Endothelial cell of umbilical vein (primary cell): ENCODE measurements at regions not wholly inside any gene's neighbourhood (a gene's known extent, or its start where the extent isn't known, plus 50 kb on each side); places are given as distances from the start of the nearest gene placed in this dataset.
"Not testable (repeated sequence)": the region's sequence is repeated elsewhere in the genome, so short reads cannot be mapped to it uniquely, and the experiment has no call there.

Experiments used
- BruUV-seq: library from RNA; stranded (reverse); fragments of 400-500 nt; replicated peaks from 2 replicates; lab custom pipeline; 2021; lab: Mats Ljungman, UMichigan
- CTCF ChIA-PET: fragments of 300-600, 350-600 bp; sonication (Branson Sonifier 250); formaldehyde crosslinking; loops from one replicate; lab custom pipeline; 2021; ENCODE audit warnings: antibody characterized with exemption, inconsistent platforms; lab: Charles Lee
- POLR2A ChIA-PET: fragments of 300-600, 350-600 bp; sonication (Branson Sonifier 250); formaldehyde crosslinking; loops from one replicate; lab custom pipeline; 2021; ENCODE audit warnings: antibody characterized with exemption, inconsistent platforms; lab: Charles Lee
- DNase-seq: peaks from one replicate; pipeline ENCODE4 v3.0.0-alpha.2; 2011; ENCODE audit warnings: low read depth, low spot score
- FAIRE-seq: peaks from 2 replicates; lab custom pipeline; 2011; peaks lifted over from hg19 to GRCh38; lab: Jason Lieb, UNC
- H2AFZ ChIP-seq: 2 replicates; pipeline ENCODE4 v1.6.0; 2012; ENCODE audit warnings: low read depth, low read length, control low read depth, inconsistent platforms
- H3K27ac ChIP-seq: 2 replicates; pipeline ENCODE4 v1.5.1; 2011; ENCODE audit warnings: low read depth, mild to moderate bottlenecking, control low read depth, low read length, moderate library complexity; ENCODE audit not compliant: insufficient read depth
- H3K27me3 ChIP-seq, 2 experiments: 2 replicates each; pipeline versions ENCODE4 v1.6.0 to v1.6.1; 2011; ENCODE audit warnings: low read length in 2 of 2, mixed read lengths in 1 of 2; ENCODE audit not compliant: control insufficient read depth in 2 of 2, insufficient read depth in 2 of 2
- H3K36me3 ChIP-seq, 2 experiments: 2 replicates in 1 of 2; 3 replicates in 1 of 2; pipeline ENCODE4 v1.5.1; 2011; ENCODE audit warnings: low read length in 2 of 2, mild to moderate bottlenecking in 1 of 2, moderate library complexity in 1 of 2; ENCODE audit not compliant: control insufficient read depth in 2 of 2, insufficient read depth in 2 of 2; ENCODE audit errors: extremely low read depth in 1 of 2
- H3K4me1 ChIP-seq: 3 replicates; pipeline ENCODE4 v1.5.1; 2011; ENCODE audit warnings: mild to moderate bottlenecking, low read length; ENCODE audit not compliant: control insufficient read depth, insufficient read depth; ENCODE audit errors: extremely low read depth
- H3K4me2 ChIP-seq: 2 replicates; pipeline ENCODE4 v1.6.1; 2011; ENCODE audit warnings: low read length, control low read depth, mixed read lengths; ENCODE audit not compliant: insufficient read depth
- H3K4me3 ChIP-seq, 3 experiments: fragments of 200-600 bp in 1 of 3; sonication (generic), shearing (Covaris generic) in 1 of 3; replicated peaks in 1 of 3; 2 replicates each; pipeline ENCODE4 v1.5.1; 2011 to 2016; ENCODE audit warnings: control low read depth in 3 of 3, low read length in 3 of 3, mild to moderate bottlenecking in 2 of 3, inconsistent platforms in 1 of 3, low read depth in 1 of 3, moderate library complexity in 1 of 3; ENCODE audit not compliant: insufficient read depth in 1 of 3
- H3K79me2 ChIP-seq: 2 replicates; pipeline ENCODE4 v1.6.0; 2012; ENCODE audit warnings: low read length, inconsistent platforms; ENCODE audit not compliant: control insufficient read depth, insufficient read depth
- H3K9ac ChIP-seq: replicated peaks from 2 replicates; pipeline ENCODE3; 2011; ENCODE audit warnings: low read length, control low read depth; ENCODE audit not compliant: insufficient read depth; ENCODE audit errors: extremely low read depth
- H3K9me1 ChIP-seq: replicated peaks from 3 replicates; pipeline ENCODE4 v1.6.0; 2011; ENCODE audit warnings: mild to moderate bottlenecking, low read length; ENCODE audit not compliant: control insufficient read depth, insufficient read depth; ENCODE audit errors: extremely low read depth
- H3K9me3 ChIP-seq: replicated peaks from 2 replicates; pipeline ENCODE4 v1.5.1; 2012; ENCODE audit warnings: low read length, inconsistent platforms; ENCODE audit not compliant: control insufficient read depth, insufficient read depth
- H4K20me1 ChIP-seq: replicated peaks from 2 replicates; pipeline ENCODE3; 2011; ENCODE audit warnings: mild to moderate bottlenecking, low read length; ENCODE audit not compliant: control insufficient read depth, insufficient read depth; ENCODE audit errors: extremely low read depth
- FOS ChIP-seq: IDR thresholded peaks from 2 replicates; pipeline ENCODE4 v1.6.1; 2011; ENCODE audit warnings: mild to moderate bottlenecking, low read length, moderate library complexity, borderline replicate concordance; ENCODE audit not compliant: insufficient read depth
- GATA2 ChIP-seq: IDR thresholded peaks from 2 replicates; pipeline ENCODE4 v1.7.0; 2011; ENCODE audit warnings: low read depth, mild to moderate bottlenecking, moderate library complexity, mixed read lengths, low read length; ENCODE audit not compliant: insufficient read length, insufficient read depth
- MYC ChIP-seq: IDR thresholded peaks from one replicate; pipeline ENCODE4 v1.6.1; 2011; ENCODE audit warnings: mild to moderate bottlenecking, low read depth, low read length
- POLR2A ChIP-seq: IDR thresholded peaks from 2 replicates; pipeline ENCODE4 v1.6.1; 2012; ENCODE audit warnings: low read depth, mild to moderate bottlenecking, control low read depth, low read length
- dilution Hi-C: fragments of 300-500 bp; cut with MboI; formaldehyde crosslinking; loops from one replicate; pipeline ENCODE4 v1.15.0; 2019; ENCODE audit warnings: low sequenced_read_pairs; ENCODE audit not compliant: extremely low pct_ligation_motif_present
- intact Hi-C: fragments of 100-400 bp; cut with micrococcal nuclease; formaldehyde crosslinking; loops from one replicate; pipeline ENCODE4 v1.10.0; 2022
- TF ChIP-seq, protein P1 (sequence below): IDR thresholded peaks from 2 replicates; pipeline ENCODE4 v1.6.1; 2011; ENCODE audit not compliant: insufficient read depth, insufficient read length
- TF ChIP-seq, protein P2 (sequence below), 2 donors: IDR thresholded peaks; 1 replicate in 1 of 2; 2 replicates in 1 of 2; pipeline ENCODE4 v1.5.1; 2011; ENCODE audit warnings: low read length in 2 of 2, mild to moderate bottlenecking in 2 of 2, moderate library complexity in 2 of 2, control low read depth in 1 of 2, inconsistent platforms in 1 of 2, low read depth in 1 of 2; ENCODE audit not compliant: insufficient read depth in 1 of 2; ENCODE audit errors: extremely low read depth in 1 of 2

DNA sequence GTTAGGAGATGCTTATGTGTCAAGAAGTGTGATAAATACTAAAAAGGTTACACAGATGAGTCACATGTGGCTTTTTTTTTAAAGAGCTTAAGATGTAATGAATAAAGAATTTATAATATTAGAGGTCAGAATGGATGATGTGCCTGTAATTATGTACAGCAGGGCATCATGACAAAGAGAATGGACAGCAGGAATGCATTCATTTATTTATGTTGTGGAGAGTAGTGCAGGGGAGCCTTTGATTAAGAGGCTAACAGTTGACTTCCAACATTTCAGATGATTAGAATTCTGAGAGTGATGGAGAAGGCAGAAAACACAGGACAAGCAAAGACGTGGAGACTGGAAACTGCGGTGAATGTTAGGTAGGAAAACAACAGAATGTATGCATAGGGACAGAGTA, 691.4 kb upstream of the POM121L12 start:
- no peak overlapping the region for H2AFZ ChIP-seq
- no peaks in the 10 kb centered on the region for H3K36me3 ChIP-seq
- FAIRE-seq (no peak), DNase-seq (no peak)
- H3K4me3 ChIP-seq = no peak overlapping the region
- H3K79me2 ChIP-seq = no peaks in the 10 kb centered on the region
- POLR2A ChIA-PET = no interaction called here
- intact Hi-C loops (no loop called here), dilution Hi-C loops (no loop called here)
- no peaks in the 10 kb centered on the region for H4K20me1 ChIP-seq
- CTCF ChIA-PET = no interaction called here
- H3K27me3 ChIP-seq = no peaks in the 10 kb centered on the region
- H3K4me1 ChIP-seq = no peaks in the 10 kb centered on the region
- no TSS peak for BruUV-seq
- no peaks in the 10 kb centered on the region for H3K9me1 ChIP-seq
- H3K9ac ChIP-seq = no peak overlapping the region
- TF ChIP-seq, protein P1, sequence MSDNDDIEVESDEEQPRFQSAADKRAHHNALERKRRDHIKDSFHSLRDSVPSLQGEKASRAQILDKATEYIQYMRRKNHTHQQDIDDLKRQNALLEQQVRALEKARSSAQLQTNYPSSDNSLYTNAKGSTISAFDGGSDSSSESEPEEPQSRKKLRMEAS = no peak
- TF ChIP-seq, protein P2, sequence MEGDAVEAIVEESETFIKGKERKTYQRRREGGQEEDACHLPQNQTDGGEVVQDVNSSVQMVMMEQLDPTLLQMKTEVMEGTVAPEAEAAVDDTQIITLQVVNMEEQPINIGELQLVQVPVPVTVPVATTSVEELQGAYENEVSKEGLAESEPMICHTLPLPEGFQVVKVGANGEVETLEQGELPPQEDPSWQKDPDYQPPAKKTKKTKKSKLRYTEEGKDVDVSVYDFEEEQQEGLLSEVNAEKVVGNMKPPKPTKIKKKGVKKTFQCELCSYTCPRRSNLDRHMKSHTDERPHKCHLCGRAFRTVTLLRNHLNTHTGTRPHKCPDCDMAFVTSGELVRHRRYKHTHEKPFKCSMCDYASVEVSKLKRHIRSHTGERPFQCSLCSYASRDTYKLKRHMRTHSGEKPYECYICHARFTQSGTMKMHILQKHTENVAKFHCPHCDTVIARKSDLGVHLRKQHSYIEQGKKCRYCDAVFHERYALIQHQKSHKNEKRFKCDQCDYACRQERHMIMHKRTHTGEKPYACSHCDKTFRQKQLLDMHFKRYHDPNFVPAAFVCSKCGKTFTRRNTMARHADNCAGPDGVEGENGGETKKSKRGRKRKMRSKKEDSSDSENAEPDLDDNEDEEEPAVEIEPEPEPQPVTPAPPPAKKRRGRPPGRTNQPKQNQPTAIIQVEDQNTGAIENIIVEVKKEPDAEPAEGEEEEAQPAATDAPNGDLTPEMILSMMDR (IDR thresholded peaks at IDR 0.05; ENCODE audit: extremely low read depth in 1 of 2, insufficient read depth in 1 of 2, low read depth in 1 of 2, low read length in 2 of 2) = no peak
- TF ChIP-seq GATA2 = no peak
- no peaks in the 10 kb centered on the region for H3K9me3 ChIP-seq
- no peak overlapping the region for H3K27ac ChIP-seq
- H3K4me2 ChIP-seq = no peak overlapping the region

DNA sequence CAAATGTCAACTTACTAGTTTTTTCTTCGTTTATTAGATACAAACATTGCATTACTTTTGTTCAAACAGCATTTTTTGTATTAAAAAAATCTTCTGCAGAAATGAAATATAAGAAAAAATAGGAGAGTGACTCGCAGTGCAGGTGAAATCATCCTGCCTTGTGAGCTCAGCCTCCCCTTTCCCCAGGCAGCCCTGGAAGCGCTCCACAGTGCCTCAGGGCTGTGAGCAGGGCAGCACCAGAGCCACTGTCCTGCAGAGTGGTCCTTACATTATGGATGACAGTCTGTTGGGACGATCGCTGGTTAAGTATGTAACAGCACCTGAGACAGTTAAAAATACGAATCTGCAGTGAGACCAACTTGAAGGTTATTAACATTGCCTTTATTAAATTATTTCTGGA, 695.4 kb upstream of the POM121L12 start:
- H3K9ac ChIP-seq = no peak overlapping the region
- CTCF ChIA-PET = no interaction called here
- FAIRE-seq = no peak
- dilution Hi-C loops (no loop called here), intact Hi-C loops (no loop called here)
- H3K9me1 ChIP-seq = no peaks in the 10 kb centered on the region
- DNase-seq = no peak
- H4K20me1 ChIP-seq = no peaks in the 10 kb centered on the region
- no peaks in the 10 kb centered on the region for H3K36me3 ChIP-seq
- no peak overlapping the region for H3K27ac ChIP-seq
- H3K4me1 ChIP-seq = no peaks in the 10 kb centered on the region
- no peaks in the 10 kb centered on the region for H3K27me3 ChIP-seq
- no peak for TF ChIP-seq GATA2
- no peak for TF ChIP-seq POLR2A
- no peak for TF ChIP-seq MYC
- TF ChIP-seq FOS = no peak
- no peak overlapping the region for H3K4me3 ChIP-seq
- no TSS peak for BruUV-seq
- H3K9me3 ChIP-seq = no peaks in the 10 kb centered on the region
- no peak overlapping the region for H3K4me2 ChIP-seq
- POLR2A ChIA-PET = no interaction called here
- H3K79me2 ChIP-seq = no peaks in the 10 kb centered on the region
- no peak overlapping the region for H2AFZ ChIP-seq

DNA sequence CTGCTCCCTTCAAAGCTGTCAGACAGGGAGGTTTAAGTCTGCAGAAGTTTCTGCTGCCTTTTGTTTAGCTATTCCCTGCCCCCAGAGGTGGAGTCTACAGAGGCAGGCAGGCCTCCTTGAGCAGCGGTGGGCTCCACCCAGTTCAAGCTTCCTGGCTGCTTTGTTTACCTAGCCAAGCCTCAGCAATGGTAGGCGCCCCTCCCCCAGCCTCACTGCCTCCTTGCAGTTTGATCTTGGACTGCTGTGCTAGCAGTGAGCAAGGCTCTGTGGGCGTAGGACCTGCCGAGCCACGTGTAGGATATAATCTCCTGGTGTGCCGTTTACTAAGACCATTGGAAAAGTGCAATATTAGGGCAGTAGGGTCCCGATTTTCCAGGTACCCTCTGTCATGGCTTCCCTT, 707.1 kb upstream of the POM121L12 start:
- CTCF ChIA-PET, DNase-seq, POLR2A ChIA-PET, intact Hi-C loops, H2AFZ ChIP-seq, H3K9me1 ChIP-seq, H3K4me1 ChIP-seq, dilution Hi-C loops, H3K9me3 ChIP-seq, H3K4me2 ChIP-seq, H3K9ac ChIP-seq, H3K27ac ChIP-seq, H3K27me3 ChIP-seq, H3K4me3 ChIP-seq, H4K20me1 ChIP-seq, BruUV-seq, FAIRE-seq, H3K36me3 ChIP-seq, H3K79me2 ChIP-seq: not testable (repeated sequence)
